ENCODE measurements at regions not wholly inside any gene's neighbourhood (a gene's known extent, or its start where the extent isn't known, plus 50 kb on each side); places are given as distances from the start of the nearest gene placed in this dataset.

DNA sequence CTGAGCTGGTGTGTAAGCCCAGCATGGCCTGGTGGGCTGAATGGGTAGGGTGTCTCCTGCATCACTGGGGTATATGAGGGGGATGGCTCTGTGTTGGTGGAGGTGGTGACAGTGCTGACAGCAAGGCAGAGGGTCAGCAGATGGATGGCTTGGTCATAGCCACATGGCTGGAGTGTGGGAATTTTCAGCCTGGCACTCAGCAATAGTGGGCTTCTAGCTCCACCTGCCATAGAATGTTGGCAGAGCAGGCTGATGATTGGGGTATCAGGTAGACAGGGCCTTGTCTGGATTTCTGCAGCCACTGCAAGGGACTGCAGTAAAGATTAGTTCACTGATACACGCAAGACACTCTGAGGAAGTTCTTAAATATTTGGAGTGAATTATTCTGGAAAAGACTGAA lies 137.5 kb upstream of the BACH2 start:
- Histone ChIP-seq H3K79me2 (ENCODE audit: insufficient read depth, low read length) (no peaks in the 10 kb centered on the region), H3K4me3 (ENCODE audit: low read depth, low read length, poor library complexity, severe bottlenecking) (no peak overlapping the region), H3K9me2 (ENCODE audit: low read depth, low read length) (no peaks in the 10 kb centered on the region), H3K4me1 (ENCODE audit: insufficient read depth, low read length, severe bottlenecking) (no peaks in the 10 kb centered on the region), H2AFZ (ENCODE audit: low read length) (no peak overlapping the region), H3K4me2 (ENCODE audit: low read length) (no peak overlapping the region), H4K20me1 (ENCODE audit: insufficient read depth, low read length) (no peaks in the 10 kb centered on the region), H3K27me3 (ENCODE audit: insufficient read depth, low read length) (no peaks in the 10 kb centered on the region), H3K9ac (ENCODE audit: low read length) (no peak overlapping the region), H3K36me3 (ENCODE audit: insufficient read depth, low read length) (no peaks in the 10 kb centered on the region; the same call in 1 of the 2 replicates), H3K27ac (ENCODE audit: low read depth, low read length, poor library complexity, severe bottlenecking) (no peak overlapping the region), H3F3A (ENCODE audit: insufficient read depth, low read length) (no peaks in the 10 kb centered on the region), H3K9me3 (ENCODE audit: low read length) (peaks cover 52% of the 10 kb centered on the region)
- TF ChIP-seq EZH2 (IDR thresholded peaks at IDR 0.05; ENCODE audit: borderline replicate concordance, low read length) = no peak

- Histone ChIP-seq H2AFZ (ENCODE audit: low read length) (no peak overlapping the region), H3K4me2 (ENCODE audit: low read length) (no peak overlapping the region), H4K20me1 (ENCODE audit: insufficient read depth, low read length) (no peaks in the 10 kb centered on the region), H3K4me3 (ENCODE audit: low read depth, low read length, poor library complexity, severe bottlenecking) (no peak overlapping the region), H3K27ac (ENCODE audit: low read depth, low read length, poor library complexity, severe bottlenecking) (no peak overlapping the region), H3K79me2 (ENCODE audit: insufficient read depth, low read length) (no peaks in the 10 kb centered on the region), H3F3A (ENCODE audit: insufficient read depth, low read length) (no peaks in the 10 kb centered on the region), H3K4me1 (ENCODE audit: insufficient read depth, low read length, severe bottlenecking) (no peaks in the 10 kb centered on the region), H3K9ac (ENCODE audit: low read length) (no peak overlapping the region), H3K36me3 (ENCODE audit: insufficient read depth, low read length) (no peaks in the 10 kb centered on the region; the same call in 1 of the 2 replicates), H3K9me2 (ENCODE audit: low read depth, low read length) (no peaks in the 10 kb centered on the region), H3K9me3 (ENCODE audit: low read length) (peaks cover 62% of the 10 kb centered on the region), H3K27me3 (ENCODE audit: insufficient read depth, low read length) (no peaks in the 10 kb centered on the region)
- no peak for TF ChIP-seq EZH2 (IDR thresholded peaks at IDR 0.05; ENCODE audit: borderline replicate concordance, low read length)
- TF ChIP-seq, protein P1, sequence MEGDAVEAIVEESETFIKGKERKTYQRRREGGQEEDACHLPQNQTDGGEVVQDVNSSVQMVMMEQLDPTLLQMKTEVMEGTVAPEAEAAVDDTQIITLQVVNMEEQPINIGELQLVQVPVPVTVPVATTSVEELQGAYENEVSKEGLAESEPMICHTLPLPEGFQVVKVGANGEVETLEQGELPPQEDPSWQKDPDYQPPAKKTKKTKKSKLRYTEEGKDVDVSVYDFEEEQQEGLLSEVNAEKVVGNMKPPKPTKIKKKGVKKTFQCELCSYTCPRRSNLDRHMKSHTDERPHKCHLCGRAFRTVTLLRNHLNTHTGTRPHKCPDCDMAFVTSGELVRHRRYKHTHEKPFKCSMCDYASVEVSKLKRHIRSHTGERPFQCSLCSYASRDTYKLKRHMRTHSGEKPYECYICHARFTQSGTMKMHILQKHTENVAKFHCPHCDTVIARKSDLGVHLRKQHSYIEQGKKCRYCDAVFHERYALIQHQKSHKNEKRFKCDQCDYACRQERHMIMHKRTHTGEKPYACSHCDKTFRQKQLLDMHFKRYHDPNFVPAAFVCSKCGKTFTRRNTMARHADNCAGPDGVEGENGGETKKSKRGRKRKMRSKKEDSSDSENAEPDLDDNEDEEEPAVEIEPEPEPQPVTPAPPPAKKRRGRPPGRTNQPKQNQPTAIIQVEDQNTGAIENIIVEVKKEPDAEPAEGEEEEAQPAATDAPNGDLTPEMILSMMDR (IDR thresholded peaks at IDR 0.05; ENCODE audit: low read length) = no peak
Observed at GRCh38 chr6:90432937-90433336, 136.3 kb upstream of the BACH2 start.

- no peak overlapping the region for H3K27ac ChIP-seq (ENCODE audit: low read depth, low read length, poor library complexity, severe bottlenecking)
- H3K9ac ChIP-seq (ENCODE audit: low read length) = no peak overlapping the region
- H3K4me2 ChIP-seq (ENCODE audit: low read length) = no peak overlapping the region
- no peaks in the 10 kb centered on the region for H3K27me3 ChIP-seq (ENCODE audit: insufficient read depth, low read length)
- no peak overlapping the region for H3K4me3 ChIP-seq (ENCODE audit: low read depth, low read length, poor library complexity, severe bottlenecking)
- TF ChIP-seq, protein P1 (IDR thresholded peaks at IDR 0.05; ENCODE audit: low read length) = no peak
- TF ChIP-seq EZH2 (IDR thresholded peaks at IDR 0.05; ENCODE audit: borderline replicate concordance, low read length) = no peak
- no peak overlapping the region for H2AFZ ChIP-seq (ENCODE audit: low read length)
- H3K9me2 ChIP-seq (ENCODE audit: low read depth, low read length) = no peaks in the 10 kb centered on the region
- no peaks in the 10 kb centered on the region for H3F3A ChIP-seq (ENCODE audit: insufficient read depth, low read length)
- H3K9me3 ChIP-seq (ENCODE audit: low read length) = peaks cover 62% of the 10 kb centered on the region
- no peaks in the 10 kb centered on the region for H4K20me1 ChIP-seq (ENCODE audit: insufficient read depth, low read length)
- H3K4me1 ChIP-seq (ENCODE audit: insufficient read depth, low read length, severe bottlenecking) = no peaks in the 10 kb centered on the region
- no peaks in the 10 kb centered on the region; the same call in 1 of the 2 replicates for H3K36me3 ChIP-seq (ENCODE audit: insufficient read depth, low read length)
- H3K79me2 ChIP-seq (ENCODE audit: insufficient read depth, low read length) = no peaks in the 10 kb centered on the region
Observed at GRCh38 chr6:90432041-90432775, 135.6 kb upstream of the BACH2 start.

GRCh38 chr6:90431576-90431975 lies 134.9 kb upstream of the BACH2 start:
- Histone ChIP-seq H3K4me2 (ENCODE audit: low read length) (no peak overlapping the region), H3K9me2 (ENCODE audit: low read depth, low read length) (no peaks in the 10 kb centered on the region)

More at GRCh38 chr6:90431576-90431975, 134.9 kb upstream of the BACH2 start:
- no peaks in the 10 kb centered on the region for H4K20me1 ChIP-seq (ENCODE audit: insufficient read depth, low read length)
- H3K9ac ChIP-seq (ENCODE audit: low read length) = no peak overlapping the region
- H3K27me3 ChIP-seq (ENCODE audit: insufficient read depth, low read length) = no peaks in the 10 kb centered on the region
- H3K27ac ChIP-seq (ENCODE audit: low read depth, low read length, poor library complexity, severe bottlenecking) = no peak overlapping the region
- H3K79me2 ChIP-seq (ENCODE audit: insufficient read depth, low read length) = no peaks in the 10 kb centered on the region
- no peaks in the 10 kb centered on the region for H3F3A ChIP-seq (ENCODE audit: insufficient read depth, low read length)
- no peak overlapping the region for H2AFZ ChIP-seq (ENCODE audit: low read length)
- H3K36me3 ChIP-seq (ENCODE audit: insufficient read depth, low read length) = no peaks in the 10 kb centered on the region; the same call in 1 of the 2 replicates
- no peak overlapping the region for H3K4me3 ChIP-seq (ENCODE audit: low read depth, low read length, poor library complexity, severe bottlenecking)
- no peaks in the 10 kb centered on the region for H3K4me1 ChIP-seq (ENCODE audit: insufficient read depth, low read length, severe bottlenecking)
- H3K9me3 ChIP-seq (ENCODE audit: low read length) = peaks cover 62% of the 10 kb centered on the region
- no peak for TF ChIP-seq EZH2 (IDR thresholded peaks at IDR 0.05; ENCODE audit: borderline replicate concordance, low read length)
- TF ChIP-seq, protein P1 (IDR thresholded peaks at IDR 0.05; ENCODE audit: low read length) = no peak
